SK-N-SH treated with all-trans-retinoic acid at 6 μM for 48 hours (cell line): ENCODE measurements at regions not wholly inside any gene's neighbourhood (a gene's known extent, or its start where the extent isn't known, plus 50 kb on each side); places are given as distances from the start of the nearest gene placed in this dataset.

ENCODE experiments used
- ATAC-seq: fragments of 200-7000 bp; cut with Tn5 transposase; 3 replicates; pipeline ENCODE4 v1.9.1; 2020; ENCODE audit warnings: mild to moderate bottlenecking, moderate library complexity
- ARNTL ChIP-seq: fragments of 450-650 bp; formaldehyde crosslinking; IDR thresholded peaks from 2 replicates; pipeline ENCODE4 v1.5.0; 2020; ENCODE audit warnings: low read depth, mild to moderate bottlenecking, moderate library complexity, borderline replicate concordance
- CSDC2 ChIP-seq: fragments of 250-450 bp; sonication (Bioruptor Pico); IDR thresholded peaks from 2 replicates; pipeline ENCODE4 v1.5.0; 2020; ENCODE audit warnings: mild to moderate bottlenecking, moderate library complexity
- ESRRG ChIP-seq: fragments of 250-450 bp; sonication (Bioruptor Pico); IDR thresholded peaks from 2 replicates; pipeline ENCODE4 v1.6.1; 2021; ENCODE audit warnings: mild to moderate bottlenecking
- ISL1 ChIP-seq: fragments of 250-450 bp; sonication (Bioruptor Pico); IDR thresholded peaks from 2 replicates; pipeline ENCODE4 v2.1.2; 2022; ENCODE audit warnings: mild to moderate bottlenecking, moderate library complexity
- OSR1 ChIP-seq: fragments of 250-450 bp; sonication (Bioruptor Pico); IDR thresholded peaks from 2 replicates; pipeline ENCODE4 v1.8.0; 2022; ENCODE audit warnings: moderate library complexity, mild to moderate bottlenecking, inconsistent platforms
- PPARA ChIP-seq: fragments of 250-450 bp; sonication (Bioruptor Pico); IDR thresholded peaks from 2 replicates; pipeline ENCODE4 v1.5.0; 2020; ENCODE audit warnings: mild to moderate bottlenecking, borderline replicate concordance
- SNAI2 ChIP-seq: fragments of 250-450 bp; sonication (Bioruptor Pico); IDR thresholded peaks from 2 replicates; pipeline ENCODE4 v1.5.0; 2020; ENCODE audit warnings: mild to moderate bottlenecking, moderate library complexity
- TCF4 ChIP-seq: fragments of 250-450 bp; sonication (Bioruptor Pico); IDR thresholded peaks from 2 replicates; pipeline ENCODE4 v1.8.0; 2021; ENCODE audit warnings: mild to moderate bottlenecking, moderate library complexity, borderline replicate concordance
- TOX ChIP-seq: fragments of 250-450 bp; sonication (Bioruptor Pico); IDR thresholded peaks from 2 replicates; pipeline ENCODE4 v1.8.0; 2021; ENCODE audit warnings: mild to moderate bottlenecking, moderate library complexity, borderline replicate concordance
- ZC3H10 ChIP-seq: fragments of 250-450 bp; sonication (Bioruptor Pico); IDR thresholded peaks from 2 replicates; pipeline ENCODE4 v1.5.1; 2021; ENCODE audit warnings: mild to moderate bottlenecking, moderate library complexity
- ZFP3 ChIP-seq: fragments of 250-450 bp; sonication (Bioruptor Pico); IDR thresholded peaks from 2 replicates; pipeline ENCODE4 v1.5.0; 2020; ENCODE audit warnings: mild to moderate bottlenecking, moderate library complexity
- ZFP30 ChIP-seq: fragments of 450-650 bp; formaldehyde crosslinking; IDR thresholded peaks from 2 replicates; pipeline ENCODE4 v1.5.0; 2022; ENCODE audit warnings: mild to moderate bottlenecking, moderate library complexity
- ZNF565 ChIP-seq: fragments of 450-650 bp; formaldehyde crosslinking; conservative IDR thresholded peaks from 2 replicates; pipeline ENCODE4 v1.5.0; 2020; ENCODE audit warnings: low read depth, mild to moderate bottlenecking, moderate library complexity
- ZNF8 ChIP-seq: fragments of 450-650 bp; formaldehyde crosslinking; IDR thresholded peaks from 2 replicates; pipeline ENCODE4 v1.5.0; 2020; ENCODE audit warnings: mild to moderate bottlenecking, moderate library complexity
- TF ChIP-seq, protein P1 (sequence below): fragments of 250-450 bp; sonication (Bioruptor Pico); IDR thresholded peaks from 2 replicates; pipeline ENCODE4 v1.5.1; 2021; ENCODE audit warnings: mild to moderate bottlenecking, moderate library complexity
- TF ChIP-seq, protein P2 (sequence below): fragments of 250-450 bp; sonication (Bioruptor Pico); IDR thresholded peaks from 2 replicates; pipeline ENCODE4 v1.5.1; 2020; ENCODE audit warnings: low read depth, mild to moderate bottlenecking, moderate library complexity
- TF ChIP-seq, protein P3 (sequence below): fragments of 250-450 bp; sonication (Bioruptor Pico); IDR thresholded peaks from 2 replicates; pipeline ENCODE4 v1.5.0; 2020; ENCODE audit warnings: mild to moderate bottlenecking, moderate library complexity
- TF ChIP-seq, protein P4 (sequence below): fragments of 250-450 bp; sonication (Bioruptor Pico); IDR thresholded peaks from 2 replicates; pipeline ENCODE4 v1.8.0; 2020; ENCODE audit warnings: mild to moderate bottlenecking, moderate library complexity, borderline replicate concordance

DNA sequence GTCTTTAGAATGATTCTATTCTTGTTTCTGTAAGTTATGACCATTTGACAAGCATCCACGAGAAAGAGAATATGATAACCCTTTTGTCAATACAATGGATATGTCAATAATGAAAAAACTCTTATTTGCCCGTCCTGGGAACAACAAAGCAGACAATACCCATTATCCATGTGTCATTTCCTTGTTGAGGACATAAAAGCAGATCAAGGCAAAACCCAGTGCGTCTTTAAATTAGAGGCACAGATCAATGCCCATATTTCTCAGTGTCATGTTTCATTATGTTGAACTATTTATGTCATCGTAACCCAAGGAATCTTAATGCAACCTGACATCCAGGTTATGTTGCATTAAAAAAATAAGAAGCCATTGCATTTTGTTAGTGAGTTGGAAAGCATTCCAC is 365.0 kb upstream of the CELF4 start (continued):
- TF ChIP-seq, protein P1, sequence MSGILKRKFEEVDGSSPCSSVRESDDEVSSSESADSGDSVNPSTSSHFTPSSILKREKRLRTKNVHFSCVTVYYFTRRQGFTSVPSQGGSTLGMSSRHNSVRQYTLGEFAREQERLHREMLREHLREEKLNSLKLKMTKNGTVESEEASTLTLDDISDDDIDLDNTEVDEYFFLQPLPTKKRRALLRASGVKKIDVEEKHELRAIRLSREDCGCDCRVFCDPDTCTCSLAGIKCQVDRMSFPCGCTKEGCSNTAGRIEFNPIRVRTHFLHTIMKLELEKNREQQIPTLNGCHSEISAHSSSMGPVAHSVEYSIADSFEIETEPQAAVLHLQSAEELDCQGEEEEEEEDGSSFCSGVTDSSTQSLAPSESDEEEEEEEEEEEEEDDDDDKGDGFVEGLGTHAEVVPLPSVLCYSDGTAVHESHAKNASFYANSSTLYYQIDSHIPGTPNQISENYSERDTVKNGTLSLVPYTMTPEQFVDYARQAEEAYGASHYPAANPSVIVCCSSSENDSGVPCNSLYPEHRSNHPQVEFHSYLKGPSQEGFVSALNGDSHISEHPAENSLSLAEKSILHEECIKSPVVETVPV (CRISPR knock-in tag) = no peak
- no peak for TF ChIP-seq TCF4 (CRISPR knock-in tag)
- TF ChIP-seq, all 23 proteins: peak for 0

DNA sequence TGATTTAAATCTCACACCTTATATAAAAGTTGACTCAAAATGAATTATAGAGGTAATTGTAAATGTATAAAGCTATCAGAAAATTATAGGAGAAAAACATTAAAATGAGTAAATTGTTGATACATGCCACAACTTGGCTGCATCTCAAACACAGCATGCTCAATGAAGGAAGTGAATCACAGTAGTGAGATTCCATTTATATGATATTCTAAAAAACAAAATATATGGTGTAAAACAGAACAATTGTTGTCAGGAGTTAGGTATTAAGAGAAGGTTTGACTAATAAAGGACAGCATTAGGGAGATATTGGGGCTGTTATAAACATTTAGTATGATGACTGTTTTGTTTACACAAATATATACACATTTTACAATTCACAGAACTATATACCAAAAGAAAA is 356.6 kb upstream of the CELF4 start:
- ATAC-seq = no peak

DNA sequence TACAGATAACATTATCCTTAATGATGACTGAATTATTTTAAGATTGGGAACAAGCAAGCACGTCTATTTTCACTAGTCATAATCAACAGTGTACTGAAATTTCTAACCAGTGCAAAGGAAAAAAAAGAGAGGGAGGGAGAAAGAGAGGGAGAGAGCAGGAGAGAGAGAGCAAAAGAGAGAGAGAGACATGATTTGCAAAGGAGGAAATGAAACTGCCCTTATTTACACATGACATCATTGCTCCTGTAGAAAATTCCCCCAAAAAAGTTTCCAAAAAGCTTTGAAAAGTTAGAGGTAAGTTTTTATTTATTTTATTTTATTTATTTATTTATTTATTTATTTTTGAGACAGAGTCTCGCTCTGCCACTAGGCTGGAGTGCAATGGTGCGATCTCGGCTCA is 355.3 kb upstream of the CELF4 start:
- no peak for ATAC-seq
- TF ChIP-seq ARNTL (CRISPR knock-in tag) (no peak), ZNF565 (CRISPR knock-in tag) (no peak), PPARA (CRISPR knock-in tag) (no peak), ZNF8 (no peak), ISL1 (CRISPR knock-in tag) (no peak), ESRRG (CRISPR knock-in tag) (no peak), ZFP3 (CRISPR knock-in tag) (no peak), ZFP30 (no peak), SNAI2 (CRISPR knock-in tag) (no peak), TOX (CRISPR knock-in tag) (no peak), ZC3H10 (CRISPR knock-in tag) (no peak), CSDC2 (CRISPR knock-in tag) (no peak), OSR1 (CRISPR knock-in tag) (no peak), TCF4 (CRISPR knock-in tag) (no peak)
- TF ChIP-seq, protein P2, sequence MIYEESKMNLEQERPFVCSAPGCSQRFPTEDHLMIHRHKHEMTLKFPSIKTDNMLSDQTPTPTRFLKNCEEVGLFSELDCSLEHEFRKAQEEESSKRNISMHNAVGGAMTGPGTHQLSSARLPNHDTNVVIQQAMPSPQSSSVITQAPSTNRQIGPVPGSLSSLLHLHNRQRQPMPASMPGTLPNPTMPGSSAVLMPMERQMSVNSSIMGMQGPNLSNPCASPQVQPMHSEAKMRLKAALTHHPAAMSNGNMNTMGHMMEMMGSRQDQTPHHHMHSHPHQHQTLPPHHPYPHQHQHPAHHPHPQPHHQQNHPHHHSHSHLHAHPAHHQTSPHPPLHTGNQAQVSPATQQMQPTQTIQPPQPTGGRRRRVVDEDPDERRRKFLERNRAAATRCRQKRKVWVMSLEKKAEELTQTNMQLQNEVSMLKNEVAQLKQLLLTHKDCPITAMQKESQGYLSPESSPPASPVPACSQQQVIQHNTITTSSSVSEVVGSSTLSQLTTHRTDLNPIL (CRISPR knock-in tag) = no peak
- TF ChIP-seq, protein P3, sequence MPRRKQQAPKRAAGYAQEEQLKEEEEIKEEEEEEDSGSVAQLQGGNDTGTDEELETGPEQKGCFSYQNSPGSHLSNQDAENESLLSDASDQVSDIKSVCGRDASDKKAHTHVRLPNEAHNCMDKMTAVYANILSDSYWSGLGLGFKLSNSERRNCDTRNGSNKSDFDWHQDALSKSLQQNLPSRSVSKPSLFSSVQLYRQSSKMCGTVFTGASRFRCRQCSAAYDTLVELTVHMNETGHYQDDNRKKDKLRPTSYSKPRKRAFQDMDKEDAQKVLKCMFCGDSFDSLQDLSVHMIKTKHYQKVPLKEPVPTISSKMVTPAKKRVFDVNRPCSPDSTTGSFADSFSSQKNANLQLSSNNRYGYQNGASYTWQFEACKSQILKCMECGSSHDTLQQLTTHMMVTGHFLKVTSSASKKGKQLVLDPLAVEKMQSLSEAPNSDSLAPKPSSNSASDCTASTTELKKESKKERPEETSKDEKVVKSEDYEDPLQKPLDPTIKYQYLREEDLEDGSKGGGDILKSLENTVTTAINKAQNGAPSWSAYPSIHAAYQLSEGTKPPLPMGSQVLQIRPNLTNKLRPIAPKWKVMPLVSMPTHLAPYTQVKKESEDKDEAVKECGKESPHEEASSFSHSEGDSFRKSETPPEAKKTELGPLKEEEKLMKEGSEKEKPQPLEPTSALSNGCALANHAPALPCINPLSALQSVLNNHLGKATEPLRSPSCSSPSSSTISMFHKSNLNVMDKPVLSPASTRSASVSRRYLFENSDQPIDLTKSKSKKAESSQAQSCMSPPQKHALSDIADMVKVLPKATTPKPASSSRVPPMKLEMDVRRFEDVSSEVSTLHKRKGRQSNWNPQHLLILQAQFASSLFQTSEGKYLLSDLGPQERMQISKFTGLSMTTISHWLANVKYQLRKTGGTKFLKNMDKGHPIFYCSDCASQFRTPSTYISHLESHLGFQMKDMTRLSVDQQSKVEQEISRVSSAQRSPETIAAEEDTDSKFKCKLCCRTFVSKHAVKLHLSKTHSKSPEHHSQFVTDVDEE (CRISPR knock-in tag) = no peak
- TF ChIP-seq, protein P4, sequence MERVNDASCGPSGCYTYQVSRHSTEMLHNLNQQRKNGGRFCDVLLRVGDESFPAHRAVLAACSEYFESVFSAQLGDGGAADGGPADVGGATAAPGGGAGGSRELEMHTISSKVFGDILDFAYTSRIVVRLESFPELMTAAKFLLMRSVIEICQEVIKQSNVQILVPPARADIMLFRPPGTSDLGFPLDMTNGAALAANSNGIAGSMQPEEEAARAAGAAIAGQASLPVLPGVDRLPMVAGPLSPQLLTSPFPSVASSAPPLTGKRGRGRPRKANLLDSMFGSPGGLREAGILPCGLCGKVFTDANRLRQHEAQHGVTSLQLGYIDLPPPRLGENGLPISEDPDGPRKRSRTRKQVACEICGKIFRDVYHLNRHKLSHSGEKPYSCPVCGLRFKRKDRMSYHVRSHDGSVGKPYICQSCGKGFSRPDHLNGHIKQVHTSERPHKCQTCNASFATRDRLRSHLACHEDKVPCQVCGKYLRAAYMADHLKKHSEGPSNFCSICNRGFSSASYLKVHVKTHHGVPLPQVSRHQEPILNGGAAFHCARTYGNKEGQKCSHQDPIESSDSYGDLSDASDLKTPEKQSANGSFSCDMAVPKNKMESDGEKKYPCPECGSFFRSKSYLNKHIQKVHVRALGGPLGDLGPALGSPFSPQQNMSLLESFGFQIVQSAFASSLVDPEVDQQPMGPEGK (CRISPR knock-in tag) = no peak
- TF ChIP-seq, protein P1 (CRISPR knock-in tag) = no peak

More for the DNA sequence above, 356.6 kb upstream of the CELF4 start:
- TF ChIP-seq, protein P1 (CRISPR knock-in tag) = no peak
- no peak for TF ChIP-seq ZNF565 (CRISPR knock-in tag)
- TF ChIP-seq, protein P3 (CRISPR knock-in tag) = no peak
